ENCODE measurements at regions not wholly inside any gene's neighbourhood (a gene's known extent, or its start where the extent isn't known, plus 50 kb on each side); places are given as distances from the start of the nearest gene placed in this dataset.

GRCh38 chr5:28748446-28748845 is 1710.1 kb upstream of the CDH9 start:
- CTCF ChIA-PET = no interaction called here

More at GRCh38 chr5:28748446-28748845, 1710.1 kb upstream of the CDH9 start:
- dilution Hi-C loops (cut with MboI; ENCODE audit: extremely low pct_ligation_motif_present, low sequenced_read_pairs) (no loop called here), intact Hi-C loops (cut with micrococcal nuclease) (no loop called here)
- Histone ChIP-seq H3K9ac (replicated peaks; ENCODE audit: extremely low read depth, insufficient read depth, low read length) (no peak overlapping the region), H3K79me2 (ENCODE audit: control insufficient read depth, insufficient read depth, low read length) (no peaks in the 10 kb centered on the region), H3K4me2 (ENCODE audit: insufficient read depth, low read length) (no peak overlapping the region), H3K27ac (ENCODE audit: insufficient read depth, low read depth, low read length) (no peak overlapping the region), H3K4me3 (replicated peaks in 1 of 3; ENCODE audit: insufficient read depth in 1 of 3, low read depth in 1 of 3, low read length in 3 of 3) (no peak overlapping the region), H2AFZ (ENCODE audit: low read depth, low read length) (no peak overlapping the region), H3K4me1 (ENCODE audit: control insufficient read depth, extremely low read depth, insufficient read depth, low read length) (no peaks in the 10 kb centered on the region), H3K36me3 (ENCODE audit: control insufficient read depth in 2 of 2, extremely low read depth in 1 of 2, insufficient read depth in 2 of 2, low read length in 2 of 2) (no peaks in the 10 kb centered on the region), H4K20me1 (replicated peaks; ENCODE audit: control insufficient read depth, extremely low read depth, insufficient read depth, low read length) (no peaks in the 10 kb centered on the region), H3K9me1 (replicated peaks; ENCODE audit: control insufficient read depth, extremely low read depth, insufficient read depth, low read length) (no peaks in the 10 kb centered on the region), H3K27me3 (ENCODE audit: control insufficient read depth in 2 of 2, insufficient read depth in 2 of 2, low read length in 2 of 2) (no peaks in the 10 kb centered on the region), H3K9me3 (replicated peaks; ENCODE audit: control insufficient read depth, insufficient read depth, low read length) (peaks cover 3% of the 10 kb centered on the region)
- no TSS peak for BruUV-seq (replicated peaks)
- DNase-seq (ENCODE audit: low read depth, low spot score) = no peak
- POLR2A ChIA-PET = no interaction called here
- TF ChIP-seq CTCF (IDR thresholded peaks at IDR 0.05; ENCODE audit: extremely low read depth in 1 of 2, insufficient read depth in 1 of 2, low read depth in 1 of 2, low read length in 2 of 2) = no peak
- TF ChIP-seq GATA2 (IDR thresholded peaks at IDR 0.05; ENCODE audit: insufficient read depth, insufficient read length, low read depth, low read length) = no peak
- TF ChIP-seq EZH2 (IDR thresholded peaks at IDR 0.05; ENCODE audit: borderline replicate concordance, low read depth, low read length, severe bottlenecking) = no peak
- TF ChIP-seq POLR2A (IDR thresholded peaks at IDR 0.05; ENCODE audit: low read depth, low read length) = no peak
- TF ChIP-seq MYC (IDR thresholded peaks at IDR 0.05; ENCODE audit: low read depth, low read length) = no peak
- TF ChIP-seq POLR2AphosphoS5 (IDR thresholded peaks at IDR 0.05; ENCODE audit: insufficient read depth, low read depth, low read length) = no peak
- TF ChIP-seq MAX (IDR thresholded peaks at IDR 0.05; ENCODE audit: insufficient read depth, insufficient read length) = no peak
- no peak for TF ChIP-seq FOS (IDR thresholded peaks at IDR 0.05; ENCODE audit: borderline replicate concordance, insufficient read depth, low read length)
- TF ChIP-seq JUN (IDR thresholded peaks at IDR 0.05; ENCODE audit: borderline replicate concordance, insufficient read depth, insufficient read length, low read depth) = no peak
- FAIRE-seq = no peak

Measured in endothelial cell of umbilical vein (primary cell).